Ishikawa (cell line): ENCODE measurements at regions not wholly inside any gene's neighbourhood (a gene's known extent, or its start where the extent isn't known, plus 50 kb on each side); places are given as distances from the start of the nearest gene placed in this dataset.

Source experiments
- CEBPB ChIP-seq: IDR thresholded peaks from 2 replicates; pipeline ENCODE4 v1.6.1; 2012
- CREB1 ChIP-seq: IDR thresholded peaks from 2 replicates; pipeline ENCODE4 v1.6.1; 2012; ENCODE audit warnings: low read depth
- EGR1 ChIP-seq: IDR thresholded peaks from 2 replicates; pipeline ENCODE4 v1.6.1; 2012
- EP300 ChIP-seq: IDR thresholded peaks from 2 replicates; pipeline ENCODE4 v1.6.1; 2012; ENCODE audit warnings: borderline replicate concordance
- FOXM1 ChIP-seq: IDR thresholded peaks from 2 replicates; pipeline ENCODE4 v1.6.1; 2012; ENCODE audit warnings: low read depth, borderline replicate concordance
- MAX ChIP-seq: IDR thresholded peaks from 2 replicates; pipeline ENCODE4 v1.6.1; 2012
- NFIC ChIP-seq: IDR thresholded peaks from 2 replicates; pipeline ENCODE4 v1.6.1; 2012
- RAD21 ChIP-seq: IDR thresholded peaks from 2 replicates; pipeline ENCODE4 v1.6.1; 2012; ENCODE audit warnings: low read depth
- REST ChIP-seq: IDR thresholded peaks from 2 replicates; pipeline ENCODE4 v1.6.1; 2012; ENCODE audit warnings: low read depth, mild to moderate bottlenecking
- TAF1 ChIP-seq: IDR thresholded peaks from 2 replicates; pipeline ENCODE4 v1.6.1; 2012; ENCODE audit warnings: low read depth, mild to moderate bottlenecking
- TCF12 ChIP-seq: IDR thresholded peaks from 2 replicates; pipeline ENCODE4 v1.6.1; 2012; ENCODE audit warnings: low read depth
- TEAD4 ChIP-seq: IDR thresholded peaks from 2 replicates; pipeline ENCODE4 v1.6.1; 2012
- USF1 ChIP-seq: IDR thresholded peaks from 2 replicates; pipeline ENCODE4 v1.6.1; 2012
- YY1 ChIP-seq: IDR thresholded peaks from 2 replicates; pipeline ENCODE4 v1.6.1; 2012; ENCODE audit warnings: low read depth
- ZBTB7A ChIP-seq: IDR thresholded peaks from 2 replicates; pipeline ENCODE4 v1.6.1; 2012; ENCODE audit warnings: low read depth

GRCh38 chr13:47747901-47748300, 253.2 kb downstream of the SUCLA2 start:
- TF ChIP-seq TEAD4 = no peak

- no peak for TF ChIP-seq NFIC
- no peak for TF ChIP-seq ZBTB7A
- no peak for TF ChIP-seq USF1
- no peak for TF ChIP-seq FOXM1
- no peak for TF ChIP-seq MAX
- TF ChIP-seq TEAD4 = no peak
- no peak for TF ChIP-seq REST
- no peak for TF ChIP-seq YY1
- TF ChIP-seq TCF12 = no peak
- TF ChIP-seq CEBPB = no peak
- no peak for TF ChIP-seq RAD21
- TF ChIP-seq EGR1 = no peak
- no peak for TF ChIP-seq CREB1
- no peak for TF ChIP-seq TAF1
- no peak for TF ChIP-seq EP300
These were observed 274.7 kb downstream of the SUCLA2 start for GRCh38 chr13:47726394-47726793.

GRCh38 chr13:47723898-47724297, 277.2 kb downstream of the SUCLA2 start:
- TF ChIP-seq CREB1 (no peak), EGR1 (no peak)

GRCh38 chr13:47719164-47719563, 281.9 kb downstream of the SUCLA2 start:
- TF ChIP-seq REST = no peak
- TF ChIP-seq NFIC = no peak

GRCh38 chr13:47718556-47718955, 282.5 kb downstream of the SUCLA2 start:
- TF ChIP-seq ZBTB7A (no peak), MAX (no peak), EGR1 (no peak), TEAD4 (no peak), CEBPB (no peak), TCF12 (no peak), FOXM1 (no peak)

GRCh38 chr13:47708386-47708785, 292.7 kb downstream of the SUCLA2 start:
- TF ChIP-seq TCF12 = no peak
- TF ChIP-seq FOXM1 = no peak
- TF ChIP-seq TAF1 = no peak
- TF ChIP-seq YY1 = no peak
- TF ChIP-seq EGR1 = no peak
- TF ChIP-seq EP300 = no peak
- TF ChIP-seq USF1 = no peak
- TF ChIP-seq ZBTB7A = no peak
- TF ChIP-seq NFIC = no peak
- TF ChIP-seq RAD21 = no peak
- no peak for TF ChIP-seq CREB1
- no peak for TF ChIP-seq REST
- no peak for TF ChIP-seq CEBPB
- no peak for TF ChIP-seq TEAD4
- TF ChIP-seq MAX = no peak
